ENCODE measurements at regions not wholly inside any gene's neighbourhood (a gene's known extent, or its start where the extent isn't known, plus 50 kb on each side); places are given as distances from the start of the nearest gene placed in this dataset.

DNA sequence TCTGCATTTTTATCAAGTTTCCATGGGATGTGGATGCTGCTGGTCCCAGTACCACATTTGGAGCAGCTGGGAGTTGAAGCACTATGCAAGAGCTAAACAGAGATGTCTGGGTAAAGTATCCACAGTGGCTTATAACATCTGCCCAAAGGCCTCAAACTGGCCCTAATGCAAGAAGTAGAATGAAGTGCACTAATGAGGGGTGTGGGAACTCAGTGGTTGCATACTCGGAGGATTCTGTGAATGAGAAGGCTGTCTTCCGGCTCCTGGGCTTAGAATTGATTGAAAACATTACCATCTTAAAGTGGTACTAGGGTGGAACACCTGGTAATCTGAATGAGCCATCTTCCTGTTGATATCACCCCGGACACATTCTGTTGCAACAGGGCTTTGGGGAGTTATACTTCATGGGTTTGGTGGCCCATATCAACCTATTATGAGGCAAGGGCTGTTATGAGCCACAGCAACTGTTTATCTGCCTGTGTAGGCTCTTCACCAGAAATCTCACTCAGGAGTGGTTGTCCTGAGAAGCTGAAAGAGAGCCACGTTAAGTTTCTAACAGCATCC lies 54.7 kb upstream of the SNRPB2 start:
- TF ChIP-seq EZH2 (IDR thresholded peaks at IDR 0.05; ENCODE audit: borderline replicate concordance, low read depth, low read length, poor library complexity, severe bottlenecking) = no peak
- TF ChIP-seq CTCF (conservative IDR thresholded peaks at IDR 0.05; ENCODE audit: low read depth, low read length) = no peak
